Neuronal stem cell (in vitro differentiated cells): ENCODE measurements at regions not wholly inside any gene's neighbourhood (a gene's known extent, or its start where the extent isn't known, plus 50 kb on each side); places are given as distances from the start of the nearest gene placed in this dataset.

Experiments
- DNase-seq: peaks from one replicate; pipeline ENCODE4 v3.0.0-alpha.2; 2013; ENCODE audit warnings: low spot score
- H2AFZ ChIP-seq: one replicate; pipeline ENCODE4 v1.6.1; 2013; ENCODE audit warnings: mild to moderate bottlenecking, low read length, inconsistent platforms
- H2AK5ac ChIP-seq: 2 replicates; pipeline ENCODE4 v1.6.1; 2013; ENCODE audit warnings: low read depth, mild to moderate bottlenecking, inconsistent platforms, low read length, moderate library complexity, mixed read lengths
- H2BK120ac ChIP-seq: 2 replicates; pipeline ENCODE4 v1.6.1; 2013; ENCODE audit warnings: low read depth, mild to moderate bottlenecking, inconsistent platforms, low read length, moderate library complexity, mixed read lengths
- H2BK12ac ChIP-seq: one replicate; pipeline ENCODE4 v1.6.1; 2013; ENCODE audit warnings: low read length, inconsistent platforms
- H2BK15ac ChIP-seq: 2 replicates; pipeline ENCODE4 v1.6.1; 2013; ENCODE audit warnings: mild to moderate bottlenecking, low read length, inconsistent platforms, mixed read lengths
- H2BK5ac ChIP-seq: one replicate; pipeline ENCODE4 v1.6.1; 2013; ENCODE audit warnings: inconsistent platforms, mild to moderate bottlenecking, low read length, moderate library complexity
- H3K14ac ChIP-seq: one replicate; pipeline ENCODE4 v1.6.1; 2013; ENCODE audit warnings: low read length, inconsistent platforms
- H3K18ac ChIP-seq: 2 replicates; pipeline ENCODE4 v1.6.1; 2013; ENCODE audit warnings: low read length, inconsistent platforms
- H3K23ac ChIP-seq: 2 replicates; pipeline ENCODE4 v1.6.1; 2013; ENCODE audit warnings: low read depth, mild to moderate bottlenecking, mixed read lengths, low read length, inconsistent platforms; ENCODE audit not compliant: poor library complexity
- H3K27ac ChIP-seq: replicated peaks from 3 replicates; pipeline ENCODE4 v1.5.1; 2013; ENCODE audit warnings: low read length, inconsistent platforms
- H3K27me3 ChIP-seq, 3 experiments: 2 replicates each; pipeline ENCODE4 v1.6.1; 2013; ENCODE audit warnings: low read length in 3 of 3, mild to moderate bottlenecking in 2 of 3, inconsistent platforms in 1 of 3, low read depth in 1 of 3, mixed read lengths in 1 of 3, moderate library complexity in 1 of 3; ENCODE audit not compliant: control insufficient read depth in 3 of 3, insufficient read depth in 3 of 3
- H3K36me3 ChIP-seq, 2 donors: replicated peaks in 1 of 2; 2 replicates each; pipeline ENCODE4 v1.6.1; 2013; ENCODE audit warnings: low read length in 2 of 2; ENCODE audit not compliant: control insufficient read depth in 2 of 2, insufficient read depth in 2 of 2
- H3K4ac ChIP-seq: 2 replicates; pipeline ENCODE4 v1.6.1; 2013; ENCODE audit warnings: inconsistent platforms, mild to moderate bottlenecking, low read length, moderate library complexity
- H3K4me1 ChIP-seq, 2 donors: 1 replicate in 1 of 2; 2 replicates in 1 of 2; pipeline ENCODE4 v1.6.1; 2013; ENCODE audit warnings: low read length in 2 of 2, low read depth in 1 of 2; ENCODE audit not compliant: control insufficient read depth in 2 of 2, insufficient read depth in 1 of 2
- H3K4me2 ChIP-seq: one replicate; pipeline ENCODE4 v1.6.1; 2013; ENCODE audit warnings: mild to moderate bottlenecking, low read length, inconsistent platforms; ENCODE audit not compliant: insufficient read depth, poor library complexity, severe bottlenecking
- H3K4me3 ChIP-seq, 2 donors: 2 replicates each; pipeline ENCODE4 v1.5.1; 2013; ENCODE audit warnings: low read length in 2 of 2, mild to moderate bottlenecking in 2 of 2, inconsistent platforms in 1 of 2, moderate library complexity in 1 of 2
- H3K79me1 ChIP-seq: one replicate; pipeline ENCODE4 v1.6.1; 2013; ENCODE audit warnings: low read depth, mild to moderate bottlenecking, inconsistent platforms, low read length, moderate library complexity
- H3K9ac ChIP-seq: one replicate; pipeline ENCODE4 v1.6.1; 2013; ENCODE audit warnings: mild to moderate bottlenecking, low read depth, low read length, inconsistent platforms; ENCODE audit not compliant: poor library complexity
- H3K9me3 ChIP-seq, 2 donors: replicated peaks in 1 of 2; 2 replicates each; pipeline versions ENCODE3 to v1.6.1; 2013; ENCODE audit warnings: low read length in 2 of 2, mild to moderate bottlenecking in 2 of 2, inconsistent platforms in 1 of 2, low read depth in 1 of 2, mixed read lengths in 1 of 2, moderate library complexity in 1 of 2; ENCODE audit not compliant: control insufficient read depth in 2 of 2, insufficient read depth in 1 of 2
- H4K8ac ChIP-seq: one replicate; pipeline ENCODE4 v1.6.1; 2013; ENCODE audit warnings: low read depth, mild to moderate bottlenecking, inconsistent platforms, low read length, moderate library complexity
- H4K91ac ChIP-seq: one replicate; pipeline ENCODE4 v1.6.1; 2013; ENCODE audit warnings: low read length, low read depth, mild to moderate bottlenecking, inconsistent platforms; ENCODE audit not compliant: poor library complexity
- WGBS, 2 donors: extraction: QIAGEN DNeasy Blood & Tissue Kit; methylation state at CpG; one replicate each; pipeline ENCODE4 v1.1.7; 2013; ENCODE audit warnings: missing lambda C conversion rate in 2 of 2, mixed read lengths in 1 of 2; ENCODE audit not compliant: insufficient read length in 2 of 2, insufficient replicate concordance in 1 of 2; ENCODE audit errors: extremely low coverage in 2 of 2; 5-methylcytosine and 5-hydroxymethylcytosine counted together

DNA sequence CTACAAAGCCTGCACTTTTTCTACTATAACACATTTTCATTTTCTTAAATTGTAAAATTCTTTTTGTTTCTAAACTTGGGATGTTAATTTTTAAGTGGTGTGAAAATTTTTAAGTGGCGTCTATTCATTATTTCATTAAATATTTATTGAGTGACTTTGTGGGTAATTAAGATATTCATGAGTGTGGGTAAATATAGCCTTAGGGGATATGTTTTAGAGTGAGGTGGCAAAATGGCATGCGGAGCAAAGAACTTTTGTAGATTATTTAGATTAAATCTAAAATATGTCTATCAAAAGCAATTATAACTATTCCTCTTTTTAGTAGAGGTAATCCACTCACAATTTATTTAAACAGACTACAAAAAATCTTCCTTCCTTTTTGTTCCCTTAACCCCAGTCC is 188.4 kb downstream of the PCSK1 start:
- no peak overlapping the region for H3K4me2 ChIP-seq
- no peak overlapping the region for H3K23ac ChIP-seq
- H2BK120ac ChIP-seq = no peak overlapping the region
- 100% methylated on average over 1 of the region's 2 CpGs; no CpG with 5 or more reads in 1 of the 2 donors for WGBS, 2 donors
- no peak overlapping the region for H2BK5ac ChIP-seq
- no peak overlapping the region for H3K14ac ChIP-seq
- peaks cover 9 to 23% of the 10 kb centered on the region in 2 donors for H3K4me1 ChIP-seq
- H2AK5ac ChIP-seq = no peak overlapping the region
- H4K8ac ChIP-seq = no peak overlapping the region
- H2BK12ac ChIP-seq = no peak overlapping the region
- no peak overlapping the region for H4K91ac ChIP-seq
- no peak overlapping the region for H3K4ac ChIP-seq
- no peaks in the 10 kb centered on the region for H3K36me3 ChIP-seq
- no peaks in the 10 kb centered on the region for H3K79me1 ChIP-seq
- peaks cover 0 to 3% of the 10 kb centered on the region in 2 donors for H3K9me3 ChIP-seq
- no peak overlapping the region for H3K4me3 ChIP-seq
- no peak overlapping the region for H3K9ac ChIP-seq
- H3K27ac ChIP-seq = no peak overlapping the region
- DNase-seq = no peak
- no peak overlapping the region for H3K18ac ChIP-seq
- no peak overlapping the region for H2AFZ ChIP-seq
- H3K27me3 ChIP-seq = no peaks in the 10 kb centered on the region
- no peak overlapping the region for H2BK15ac ChIP-seq

DNA sequence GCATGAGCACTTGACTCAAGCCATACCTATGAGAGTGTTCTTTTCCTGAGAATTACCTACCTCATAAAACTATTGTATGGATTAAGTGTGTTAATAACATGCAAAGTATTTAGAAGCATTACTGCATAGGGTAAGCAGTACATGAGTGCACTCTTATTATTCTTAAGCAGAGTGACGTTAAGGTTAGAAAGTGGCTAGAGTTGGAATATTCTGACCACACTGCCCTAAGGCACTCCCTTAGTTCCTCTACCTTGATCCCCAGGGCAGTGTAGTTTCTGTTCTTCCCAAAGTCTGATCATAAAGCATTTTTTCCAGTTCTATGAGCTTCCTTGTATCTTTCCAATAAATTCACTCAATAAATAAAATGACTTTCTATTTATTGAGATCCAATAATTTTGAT is 189.2 kb downstream of the PCSK1 start:
- Histone ChIP-seq H3K23ac (no peak overlapping the region), H3K27ac (no peak overlapping the region), H3K36me3 (no peaks in the 10 kb centered on the region), H4K91ac (no peak overlapping the region), H3K4me1 (peaks cover 9 to 23% of the 10 kb centered on the region in 2 donors), H3K4me3 (no peak overlapping the region), H3K27me3 (no peaks in the 10 kb centered on the region), H4K8ac (no peak overlapping the region), H2BK120ac (no peak overlapping the region), H3K9ac (no peak overlapping the region), H3K18ac (no peak overlapping the region), H2AK5ac (no peak overlapping the region), H2BK15ac (no peak overlapping the region), H3K4me2 (no peak overlapping the region), H3K4ac (no peak overlapping the region), H2BK12ac (no peak overlapping the region), H3K9me3 (peaks cover 0 to 3% of the 10 kb centered on the region in 2 donors), H2AFZ (no peak overlapping the region), H3K79me1 (no peaks in the 10 kb centered on the region), H2BK5ac (no peak overlapping the region), H3K14ac (no peak overlapping the region)
- WGBS, 2 donors = no CpG with 5 or more reads among the region's 1 CpG
- DNase-seq = no peak

DNA sequence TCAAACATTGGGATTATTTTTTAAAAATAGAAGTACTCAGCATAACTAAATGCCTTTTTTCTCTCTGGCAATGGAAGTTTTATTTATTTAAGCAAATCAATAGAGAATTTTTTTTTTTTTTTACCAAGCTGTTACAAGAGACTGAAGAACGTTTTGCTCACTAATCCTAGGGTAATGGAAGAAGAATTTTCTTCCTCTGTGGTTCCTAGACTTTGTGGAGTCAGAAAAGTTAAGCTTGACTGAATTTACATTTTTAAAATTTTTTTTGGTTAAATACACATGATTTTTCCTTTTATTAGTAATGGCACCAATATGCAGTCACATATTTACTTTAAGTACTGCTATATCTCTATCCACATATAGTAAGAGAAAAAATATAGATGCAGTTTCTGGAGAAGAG is 189.8 kb downstream of the PCSK1 start:
- H3K9me3 ChIP-seq = peaks cover 0 to 3% of the 10 kb centered on the region in 2 donors
- H2BK12ac ChIP-seq = no peak overlapping the region
- DNase-seq = no peak
- no peak overlapping the region for H3K14ac ChIP-seq
- no peak overlapping the region for H4K91ac ChIP-seq
- peaks cover 9 to 19% of the 10 kb centered on the region in 2 donors for H3K4me1 ChIP-seq
- no peak overlapping the region for H2AK5ac ChIP-seq
- no peak overlapping the region for H3K4ac ChIP-seq
- H3K23ac ChIP-seq = no peak overlapping the region
- no peak overlapping the region for H2BK5ac ChIP-seq
- no peaks in the 10 kb centered on the region for H3K27me3 ChIP-seq
- no CpG with 5 or more reads among the region's 1 CpG for WGBS, 2 donors
- no peak overlapping the region for H3K4me2 ChIP-seq
- no peak overlapping the region for H2BK120ac ChIP-seq
- no peak overlapping the region for H3K18ac ChIP-seq
- no peak overlapping the region for H4K8ac ChIP-seq
- H2AFZ ChIP-seq = no peak overlapping the region
- H3K79me1 ChIP-seq = no peaks in the 10 kb centered on the region
- no peak overlapping the region for H3K27ac ChIP-seq
- H3K9ac ChIP-seq = no peak overlapping the region
- no peak overlapping the region for H3K4me3 ChIP-seq
- H2BK15ac ChIP-seq = no peak overlapping the region
- no peaks in the 10 kb centered on the region for H3K36me3 ChIP-seq

DNA sequence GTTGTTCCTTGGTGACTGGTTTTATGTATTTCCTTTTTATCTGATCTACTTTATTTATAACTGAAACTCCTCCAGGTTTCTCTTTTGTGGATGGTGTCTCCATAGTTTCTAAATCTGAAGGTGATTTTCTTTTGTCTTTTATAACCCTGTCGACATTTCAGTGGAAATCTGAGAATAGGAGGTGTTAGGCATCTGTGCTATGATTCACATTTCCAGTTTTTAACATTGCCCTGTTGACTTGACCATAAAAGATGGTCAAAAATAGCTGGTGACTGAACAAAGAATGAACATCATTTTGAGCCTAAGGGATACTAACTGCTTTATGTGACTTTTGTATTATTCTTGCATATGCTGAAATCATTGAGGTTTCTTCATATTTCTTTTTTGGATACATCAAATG is 190.5 kb downstream of the PCSK1 start:
- H2AK5ac ChIP-seq = no peak overlapping the region
- H3K4ac ChIP-seq = no peak overlapping the region
- no peak overlapping the region for H4K91ac ChIP-seq
- H4K8ac ChIP-seq = no peak overlapping the region
- no peaks in the 10 kb centered on the region for H3K36me3 ChIP-seq
- H2BK15ac ChIP-seq = no peak overlapping the region
- WGBS, 2 donors = no CpG with 5 or more reads among the region's 1 CpG
- no peak overlapping the region for H3K9ac ChIP-seq
- peaks cover 0 to 3% of the 10 kb centered on the region in 2 donors for H3K9me3 ChIP-seq
- no peak overlapping the region for H3K14ac ChIP-seq
- no peak overlapping the region for H2AFZ ChIP-seq
- H3K27ac ChIP-seq = no peak overlapping the region
- no peak overlapping the region for H3K23ac ChIP-seq
- H3K27me3 ChIP-seq = no peaks in the 10 kb centered on the region
- no peak overlapping the region for H2BK5ac ChIP-seq
- no peak overlapping the region for H3K18ac ChIP-seq
- H3K4me2 ChIP-seq = no peak overlapping the region
- H2BK120ac ChIP-seq = no peak overlapping the region
- H3K79me1 ChIP-seq = no peaks in the 10 kb centered on the region
- H3K4me1 ChIP-seq = peaks cover 5 to 12% of the 10 kb centered on the region in 2 donors
- no peak overlapping the region for H3K4me3 ChIP-seq
- H2BK12ac ChIP-seq = no peak overlapping the region
- no peak for DNase-seq
